A549 (cell line): ENCODE measurements at regions not wholly inside any gene's neighbourhood (a gene's known extent, or its start where the extent isn't known, plus 50 kb on each side); places are given as distances from the start of the nearest gene placed in this dataset.

Experiments used
- ATAC-seq, 2 experiments: fragments of 200-7000 bp in 1 of 2; fragments of >200 bp in 1 of 2; cut with Nextera tagmentation in 1 of 2; cut with Tn5 transposase in 1 of 2; 3 replicates each; pipeline versions ENCODE4 v1.8.0 to v1.9.1; 2018 to 2020; ENCODE audit warnings: mild to moderate bottlenecking in 1 of 2, moderate library complexity in 1 of 2
- CTCF ChIA-PET: fragments of 300-600 bp; sonication (Branson Sonifier 250); formaldehyde crosslinking; extraction: SDS; loops from one replicate; lab custom pipeline; 2021; ENCODE audit warnings: antibody characterized with exemption, inconsistent platforms; lab: Yijun Ruan, JAX
- POLR2A ChIA-PET: fragments of 350-600 bp; formaldehyde crosslinking; extraction: SDS; loops from one replicate; lab custom pipeline; 2021; ENCODE audit warnings: antibody characterized with exemption, inconsistent platforms; lab: Yijun Ruan, JAX
- DNase-seq, 2 experiments: peaks; one replicate each; pipeline versions ENCODE4 v3.0.0 to v3.0.0-alpha.2; 2011 to 2016; ENCODE audit warnings: low read depth in 1 of 2, low spot score in 1 of 2
- FAIRE-seq: peaks from 2 replicates; lab custom pipeline; 2011; peaks lifted over from hg19 to GRCh38; lab: Jason Lieb, UNC
- H3K27ac ChIP-seq, 2 experiments: fragments of >200 bp; sonication (Bioruptor Twin); formaldehyde crosslinking; 3 replicates each; pipeline ENCODE4 v1.5.1; 2016 to 2017
- H3K4me1 ChIP-seq: fragments of >200 bp; sonication (Bioruptor Twin); formaldehyde crosslinking; 3 replicates; pipeline ENCODE4 v1.6.1; 2016
- H3K4me2 ChIP-seq: fragments of >200 bp; sonication (Bioruptor Twin); formaldehyde crosslinking; 3 replicates; pipeline ENCODE4 v1.6.1; 2016
- H3K4me3 ChIP-seq: fragments of >200 bp; sonication (Bioruptor Twin); formaldehyde crosslinking; 3 replicates; pipeline ENCODE4 v1.5.1; 2016
- H3K9me3 ChIP-seq: fragments of >200 bp; sonication (Bioruptor Twin); formaldehyde crosslinking; 3 replicates; pipeline ENCODE4 v1.6.1; 2016
- ATOH8 ChIP-seq: fragments of 250-450 bp; sonication (Bioruptor Pico); IDR thresholded peaks from 2 replicates; pipeline ENCODE4 v1.5.0; 2020; ENCODE audit warnings: low read depth, mild to moderate bottlenecking, moderate library complexity
- BCL3 ChIP-seq: fragments of >200 bp; sonication (Bioruptor Twin); formaldehyde crosslinking; IDR thresholded peaks from 3 replicates; pipeline ENCODE4 v1.6.1; 2016
- BHLHE40 ChIP-seq: IDR thresholded peaks from 2 replicates; pipeline ENCODE4 v1.6.1; 2012; ENCODE audit warnings: low read depth, low read length, inconsistent platforms
- CHD2 ChIP-seq: fragments of 150-350 bp; IDR thresholded peaks from 2 replicates; pipeline ENCODE4 v1.6.1; 2014; ENCODE audit warnings: low read length; ENCODE audit not compliant: partially characterized antibody
- CTCF ChIP-seq: fragments of >200 bp; sonication (Bioruptor Twin); formaldehyde crosslinking; IDR thresholded peaks from 3 replicates; pipeline ENCODE4 v1.5.1; 2016
- ELK1 ChIP-seq: fragments of 150-350 bp; IDR thresholded peaks from 2 replicates; pipeline ENCODE4 v1.6.1; 2014; ENCODE audit warnings: low read depth, mild to moderate bottlenecking, low read length
- ESRRA ChIP-seq: fragments of 150-350 bp; IDR thresholded peaks from 2 replicates; pipeline ENCODE4 v1.6.1; 2014; ENCODE audit warnings: mild to moderate bottlenecking, low read length, borderline replicate concordance
- FOSB ChIP-seq: fragments of 250-450 bp; sonication (Bioruptor Pico); IDR thresholded peaks from 2 replicates; pipeline ENCODE4 v1.5.0; 2020; ENCODE audit warnings: mild to moderate bottlenecking, moderate library complexity
- FOXS1 ChIP-seq: fragments of 250-450 bp; sonication (Bioruptor Pico); IDR thresholded peaks from 2 replicates; pipeline ENCODE4 v1.5.0; 2020; ENCODE audit warnings: mild to moderate bottlenecking, moderate library complexity
- HES2 ChIP-seq: fragments of >200 bp; sonication (Bioruptor Twin); formaldehyde crosslinking; IDR thresholded peaks from 2 replicates; pipeline ENCODE4 v1.6.1; 2016
- KDM5A ChIP-seq: fragments of 200-600 bp; sonication (generic); IDR thresholded peaks from 2 replicates; pipeline ENCODE4 v1.6.1; 2016; ENCODE audit warnings: antibody characterized with exemption, mild to moderate bottlenecking
- MAZ ChIP-seq: fragments of 150-350 bp; IDR thresholded peaks from 2 replicates; pipeline ENCODE4 v1.6.1; 2014; ENCODE audit warnings: antibody characterized with exemption, low read depth, low read length, borderline replicate concordance
- NFE2L2 ChIP-seq: fragments of 150-350 bp; conservative IDR thresholded peaks from 2 replicates; pipeline ENCODE4 v1.6.1; 2014; ENCODE audit warnings: low read length
- NPAS2 ChIP-seq: fragments of 250-450 bp; sonication (Bioruptor Pico); IDR thresholded peaks from 2 replicates; pipeline ENCODE4 v1.8.0; 2022; ENCODE audit warnings: mild to moderate bottlenecking, moderate library complexity, borderline replicate concordance
- PHF8 ChIP-seq: fragments of 200-600 bp; sonication (generic); IDR thresholded peaks from 2 replicates; pipeline ENCODE4 v1.6.1; 2016; ENCODE audit warnings: low read depth, mild to moderate bottlenecking, antibody characterized with exemption, moderate library complexity, borderline replicate concordance
- POLR2A ChIP-seq: IDR thresholded peaks from 2 replicates; pipeline ENCODE4 v1.6.1; 2012; ENCODE audit warnings: mild to moderate bottlenecking, low read length
- POLR2AphosphoS2 ChIP-seq: conservative IDR thresholded peaks from 2 replicates; pipeline ENCODE4 v1.6.1; 2012; ENCODE audit warnings: low read length, improper control_type of control experiment, inconsistent platforms
- RAD21 ChIP-seq, 2 experiments: fragments of >200 bp in 1 of 2; sonication (Bioruptor Twin) in 1 of 2; formaldehyde crosslinking in 1 of 2; IDR thresholded peaks in 1 of 2; conservative IDR thresholded peaks in 1 of 2; 2 replicates in 1 of 2; 3 replicates in 1 of 2; pipeline ENCODE4 v1.6.1; 2012 to 2018; ENCODE audit warnings: inconsistent platforms in 1 of 2
- RARB ChIP-seq: fragments of 250-450 bp; sonication (Bioruptor Pico); IDR thresholded peaks from 2 replicates; pipeline ENCODE4 v1.8.0; 2021; ENCODE audit warnings: mild to moderate bottlenecking, moderate library complexity
- SMC3 ChIP-seq: fragments of >200 bp; sonication (Bioruptor Twin); formaldehyde crosslinking; IDR thresholded peaks from 3 replicates; pipeline ENCODE4 v1.6.1; 2018; ENCODE audit warnings: inconsistent platforms
- SREBF2 ChIP-seq: fragments of 450-650 bp; IDR thresholded peaks from 2 replicates; pipeline ENCODE4 v1.6.1; 2014; ENCODE audit warnings: mild to moderate bottlenecking, moderate library complexity
- TFCP2L1 ChIP-seq: fragments of 250-450 bp; sonication (Bioruptor Pico); IDR thresholded peaks from 2 replicates; pipeline ENCODE4 v1.5.0; 2021; ENCODE audit warnings: mild to moderate bottlenecking
- ZFP36 ChIP-seq: fragments of 450-650 bp; IDR thresholded peaks from 2 replicates; pipeline ENCODE4 v1.6.1; 2014; ENCODE audit warnings: borderline replicate concordance; ENCODE audit not compliant: partially characterized antibody
- ZNF302 ChIP-seq: fragments of 250-450 bp; sonication (Bioruptor Pico); IDR thresholded peaks from 2 replicates; pipeline ENCODE4 v1.9.0; 2021; ENCODE audit warnings: inconsistent platforms, mild to moderate bottlenecking, moderate library complexity
- WGBS: methylation state at CpG from one replicate; pipeline ENCODE4 v1.1.6; 2017; ENCODE audit errors: missing lambda C conversion rate; 5-methylcytosine and 5-hydroxymethylcytosine counted together
- TF ChIP-seq, protein P1 (sequence below): IDR thresholded peaks from 2 replicates; pipeline ENCODE4 v1.6.1; 2012; ENCODE audit warnings: low read depth, borderline replicate concordance

- TF ChIP-seq ATOH8 (no peak), CTCF (no peak), RARB (CRISPR knock-in tag) (no peak)
Measured at GRCh38 chr9:14452539-14452938, 138.6 kb upstream of the NFIB start (continued).

DNA sequence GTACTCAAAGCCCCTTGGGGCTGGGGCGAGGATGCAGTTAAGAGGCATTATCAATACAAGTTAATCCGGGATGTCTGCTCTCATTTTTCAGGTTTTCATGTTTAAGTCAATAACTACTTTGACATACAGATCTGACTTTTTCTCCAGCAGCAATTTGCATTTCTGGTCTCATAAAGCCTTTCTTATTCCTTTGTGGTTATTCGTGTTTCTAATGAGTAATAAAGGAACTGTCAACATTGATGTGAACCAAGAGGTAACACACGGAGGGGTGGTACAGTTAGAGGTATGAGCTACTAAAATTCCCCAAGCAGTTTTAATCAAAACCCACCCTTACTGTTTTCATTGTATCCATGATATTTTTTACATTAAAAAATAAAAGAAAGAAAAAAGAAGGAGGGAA is 138.0 kb upstream of the NFIB start:
- TF ChIP-seq MAZ (no peak), ZFP36 (no peak), ZNF302 (CRISPR knock-in tag) (no peak), PHF8 (no peak), RAD21 (conservative IDR thresholded peaks at IDR 0.05 in 1 of 2, IDR thresholded peaks at IDR 0.05 in 1 of 2) (no peak), FOSB (CRISPR knock-in tag) (no peak)
- TF ChIP-seq, protein P1, sequence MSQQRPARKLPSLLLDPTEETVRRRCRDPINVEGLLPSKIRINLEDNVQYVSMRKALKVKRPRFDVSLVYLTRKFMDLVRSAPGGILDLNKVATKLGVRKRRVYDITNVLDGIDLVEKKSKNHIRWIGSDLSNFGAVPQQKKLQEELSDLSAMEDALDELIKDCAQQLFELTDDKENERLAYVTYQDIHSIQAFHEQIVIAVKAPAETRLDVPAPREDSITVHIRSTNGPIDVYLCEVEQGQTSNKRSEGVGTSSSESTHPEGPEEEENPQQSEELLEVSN = no peak
- no peak overlapping the region for H3K4me3 ChIP-seq
- 1% methylated on average over 4 of the region's 4 CpGs for WGBS
- no peak for FAIRE-seq
- CTCF ChIA-PET = no interaction called here
- no peak overlapping the region for H3K4me2 ChIP-seq
- no peaks in the 10 kb centered on the region for H3K4me1 ChIP-seq
- H3K9me3 ChIP-seq = peaks cover 7% of the 10 kb centered on the region; the same call in 1 of the 3 replicates
- no peak for DNase-seq
- H3K27ac ChIP-seq = no peak overlapping the region
- no peak for ATAC-seq
- POLR2A ChIA-PET = no interaction called here

DNA sequence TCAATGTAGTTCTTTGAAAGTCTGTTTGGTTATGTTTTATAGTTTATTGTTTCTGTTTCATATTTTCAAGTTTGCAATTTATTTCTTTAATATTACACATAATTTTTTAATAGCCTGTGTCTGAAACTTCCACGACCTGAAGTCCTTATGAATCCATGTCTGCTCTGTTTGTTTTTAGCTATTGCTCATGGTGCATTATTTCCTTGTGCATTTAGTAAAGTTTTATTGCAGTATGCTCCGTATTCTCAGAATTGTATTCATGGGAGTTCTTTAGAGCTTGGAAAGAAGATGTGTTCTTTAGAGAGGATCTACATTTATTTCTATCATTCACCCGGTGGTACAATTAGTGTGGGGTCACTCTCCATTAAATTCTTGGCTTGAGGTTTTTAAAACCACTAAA is 133.2 kb upstream of the NFIB start:
- 0% methylated on average over 3 of the region's 3 CpGs for WGBS
- TF ChIP-seq FOSB (CRISPR knock-in tag) (no peak), BHLHE40 (no peak), NFE2L2 (no peak), POLR2AphosphoS2 (no peak), RAD21 (conservative IDR thresholded peaks at IDR 0.05 in 1 of 2, IDR thresholded peaks at IDR 0.05 in 1 of 2) (no peak), RARB (CRISPR knock-in tag) (no peak), TFCP2L1 (no peak), KDM5A (no peak), POLR2A (no peak), FOXS1 (CRISPR knock-in tag) (no peak)
- TF ChIP-seq, all 56 proteins: peak for 0
- DNase-seq (no peak), FAIRE-seq (no peak), ATAC-seq (no peak)
- H3K4me3 ChIP-seq = no peak overlapping the region
- no peak overlapping the region for H3K27ac ChIP-seq
- peaks cover 10% of the 10 kb centered on the region; the same call in 1 of the 3 replicates for H3K9me3 ChIP-seq
- ChIA-PET POLR2A (no interaction called here), CTCF (no interaction called here)
- H3K4me1 ChIP-seq = no peaks in the 10 kb centered on the region
- H3K4me2 ChIP-seq = no peak overlapping the region

DNA sequence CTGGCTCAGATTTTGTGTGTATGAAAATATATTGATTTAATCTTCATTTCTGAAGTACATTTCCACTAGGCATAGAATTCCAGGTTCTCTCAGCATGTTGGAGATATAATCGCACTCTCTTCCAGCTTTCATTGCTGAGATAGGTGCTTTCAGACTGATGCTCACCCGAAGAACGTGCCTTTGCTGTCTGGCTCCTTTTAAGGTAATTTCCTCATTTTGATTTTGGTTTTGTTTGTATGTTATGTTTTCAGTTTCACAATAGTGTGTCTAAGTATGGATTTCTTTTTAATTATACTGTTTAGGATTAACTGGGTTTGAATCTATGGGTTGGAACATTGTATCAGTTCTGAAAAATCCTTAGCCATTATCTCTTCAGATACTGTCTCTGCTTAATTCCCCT is 132.0 kb upstream of the NFIB start:
- no peak for ATAC-seq
- POLR2A ChIA-PET = no interaction called here
- CTCF ChIA-PET = no interaction called here
- TF ChIP-seq CHD2 (no peak), ESRRA (no peak), SMC3 (no peak), CTCF (no peak), ZNF302 (CRISPR knock-in tag) (no peak), FOXS1 (CRISPR knock-in tag) (no peak), ELK1 (no peak), NPAS2 (CRISPR knock-in tag) (no peak), SREBF2 (no peak), BCL3 (no peak), HES2 (no peak)

More for the DNA sequence above, 132.0 kb upstream of the NFIB start:
- FAIRE-seq (no peak), DNase-seq (no peak)
- Histone ChIP-seq H3K4me2 (no peak overlapping the region), H3K27ac (no peak overlapping the region), H3K9me3 (peaks cover 10% of the 10 kb centered on the region; the same call in 1 of the 3 replicates), H3K4me1 (no peaks in the 10 kb centered on the region), H3K4me3 (no peak overlapping the region)
- 56% methylated on average over 3 of the region's 3 CpGs for WGBS
